ENCODE measurements at regions not wholly inside any gene's neighbourhood (a gene's known extent, or its start where the extent isn't known, plus 50 kb on each side); places are given as distances from the start of the nearest gene placed in this dataset.

- POLR2A ChIA-PET (ENCODE audit: unreplicated experiment) = no interaction called here
- H3K9me1 ChIP-seq (ENCODE audit: insufficient read depth, low read length) = peaks cover 9% of the 10 kb centered on the region
- no peak overlapping the region for H2BK15ac ChIP-seq (ENCODE audit: low read depth, low read length)
- H3K14ac ChIP-seq (replicated peaks; ENCODE audit: low read depth, low read length) = no peak overlapping the region
- H3K36me3 ChIP-seq (ENCODE audit: control insufficient read depth, insufficient read depth, low read length) = no peaks in the 10 kb centered on the region
- CTCF ChIA-PET = no interaction called here
- no peak overlapping the region for H3K56ac ChIP-seq (ENCODE audit: extremely low read depth, insufficient read depth, low read length)
- in situ Hi-C loops (cut with MboI; ENCODE audit: low sequenced_read_pairs) = no loop called here
- peaks cover 11% of the 10 kb centered on the region for H3K27me3 ChIP-seq (ENCODE audit: control insufficient read depth, insufficient read depth, low read length)
- no peak overlapping the region for H4K91ac ChIP-seq (ENCODE audit: insufficient read depth, low read depth, low read length)
- H4K5ac ChIP-seq (ENCODE audit: low read depth, low read length) = no peak overlapping the region
- TF ChIP-seq SMC3 (IDR thresholded peaks at IDR 0.05; ENCODE audit: low read depth, low read length) (no peak), RCOR1 (IDR thresholded peaks at IDR 0.05; ENCODE audit: insufficient replicate concordance, low read length) (no peak), RFX5 (IDR thresholded peaks at IDR 0.05; ENCODE audit: low read depth, low read length) (no peak), CHD1 (IDR thresholded peaks at IDR 0.05; ENCODE audit: low read depth, low read length) (no peak), MAFK (IDR thresholded peaks at IDR 0.05; ENCODE audit: low read depth, low read length) (no peak), FOS (IDR thresholded peaks at IDR 0.05; ENCODE audit: low read depth, low read length) (no peak), CEBPB (IDR thresholded peaks at IDR 0.05; ENCODE audit: low read depth, low read length) (no peak)
- no peak overlapping the region for H2AK5ac ChIP-seq (ENCODE audit: low read depth, low read length)
- H3K4me3 ChIP-seq (ENCODE audit: insufficient read depth, low read depth, low read length) = no peak overlapping the region
- H3K9ac ChIP-seq (ENCODE audit: low read depth, low read length) = no peak overlapping the region
- dilution Hi-C loops (cut with HindIII; ENCODE audit: low sequenced_read_pairs, unreplicated experiment) = no loop called here
- no peak overlapping the region for H3K18ac ChIP-seq (ENCODE audit: low read depth, low read length)
- no TSS peak for BruUV-seq (replicated peaks)
- intact Hi-C loops (cut with micrococcal nuclease) = loop anchor here (5.0 kb wide), 1 partner anchor 611 kb away; no protein-coding TSS in a partner anchor
- no peak overlapping the region for H3K23ac ChIP-seq (ENCODE audit: low read depth, low read length)
- no CpG with 5 or more reads among the region's 3 CpGs for WGBS, 2 experiments (ENCODE audit: extremely low coverage in 2 of 2, insufficient read length in 1 of 2)
- no peak overlapping the region for H2BK5ac ChIP-seq (ENCODE audit: low read depth, low read length, poor library complexity, severe bottlenecking)
- H4K20me1 ChIP-seq (ENCODE audit: insufficient read depth, low read length) = no peaks in the 10 kb centered on the region
- peaks cover 5% of the 10 kb centered on the region for H3K4me1 ChIP-seq (ENCODE audit: control insufficient read depth, insufficient read depth, low read length)
- no peak overlapping the region for H2BK20ac ChIP-seq (ENCODE audit: low read depth, low read length)
- no peaks in the 10 kb centered on the region for H3K79me1 ChIP-seq (ENCODE audit: low read depth in 1 of 2, low read length in 2 of 2)
- H3K27ac ChIP-seq (ENCODE audit: insufficient read depth, low read length) = no peak overlapping the region
- no peak overlapping the region for H4K8ac ChIP-seq (ENCODE audit: low read depth in 2 of 2, low read length in 2 of 2)
- no peak overlapping the region for H2AK9ac ChIP-seq (replicated peaks; ENCODE audit: low read depth, low read length, poor library complexity)
- no peaks in the 10 kb centered on the region for H3K9me3 ChIP-seq (ENCODE audit: control insufficient read depth, insufficient read depth, low read length)
- no peak for ATAC-seq (ENCODE audit: low read depth)
- no peak overlapping the region for H3K4me2 ChIP-seq (ENCODE audit: low read depth, low read length)
- no peak for DNase-seq
- H2AFZ ChIP-seq (replicated peaks; ENCODE audit: low read length, poor library complexity) = no peak overlapping the region
- no peak overlapping the region for H2BK120ac ChIP-seq (ENCODE audit: low read depth, low read length)
- H3K4ac ChIP-seq (ENCODE audit: low read depth, low read length) = no peak overlapping the region
Observed at GRCh38 chr16:65655802-65656201, 533.9 kb upstream of the CDH11 start.
